Thoracic aorta (tissue), 2 donors: ENCODE measurements at regions not wholly inside any gene's neighbourhood (a gene's known extent, or its start where the extent isn't known, plus 50 kb on each side); places are given as distances from the start of the nearest gene placed in this dataset.

Source experiments
- ATAC-seq: fragments of 150-250 bp; one replicate; pipeline ENCODE4 v1.8.0; 2017; ENCODE audit warnings: low read depth; ENCODE audit not compliant: insufficient number of reproducible peaks, low FRiP score
- DNase-seq: peaks from one replicate; pipeline ENCODE4 v3.0.0-alpha.2; 2020; ENCODE audit warnings: low spot score
- H3K27ac ChIP-seq, 2 donors: fragments of 200-600 bp; sonication (generic); 1 replicate in 1 of 2; 2 replicates in 1 of 2; pipeline ENCODE4 v1.5.1; 2016; ENCODE audit warnings: mild to moderate bottlenecking in 2 of 2, moderate library complexity in 2 of 2
- H3K27me3 ChIP-seq: fragments of 200-600 bp; sonication (generic); replicated peaks from 2 replicates; pipeline ENCODE4 v1.6.0; 2016; ENCODE audit warnings: mild to moderate bottlenecking; ENCODE audit not compliant: insufficient read depth
- H3K36me3 ChIP-seq: fragments of 200-600 bp; sonication (generic); one replicate; pipeline ENCODE4 v1.5.1; 2016
- H3K4me1 ChIP-seq, 2 donors: fragments of 200-600 bp; sonication (generic); 1 replicate in 1 of 2; 2 replicates in 1 of 2; pipeline versions ENCODE4 v1.5.1 to v1.6.0; 2016; ENCODE audit warnings: low read depth in 2 of 2, mild to moderate bottlenecking in 1 of 2; ENCODE audit not compliant: control insufficient read depth in 1 of 2
- H3K4me3 ChIP-seq: fragments of 200-600 bp; sonication (generic); 2 replicates; pipeline ENCODE4 v1.5.1; 2016; ENCODE audit warnings: mild to moderate bottlenecking
- H3K9me3 ChIP-seq: fragments of 200-600 bp; sonication (generic); 2 replicates; pipeline ENCODE4 v1.5.1; 2016
- TF ChIP-seq, protein P1 (sequence below): fragments of 200-600 bp; sonication (generic); IDR thresholded peaks from one replicate; pipeline ENCODE4 v1.5.1; 2019; ENCODE audit warnings: antibody characterized with exemption

- DNase-seq (no peak), ATAC-seq (no peak)
- Histone ChIP-seq H3K27ac (no peak overlapping the region), H3K4me3 (no peak overlapping the region), H3K27me3 (no peaks in the 10 kb centered on the region), H3K9me3 (no peaks in the 10 kb centered on the region), H3K36me3 (no peaks in the 10 kb centered on the region), H3K4me1 (no peaks in the 10 kb centered on the region)
- TF ChIP-seq, protein P1, sequence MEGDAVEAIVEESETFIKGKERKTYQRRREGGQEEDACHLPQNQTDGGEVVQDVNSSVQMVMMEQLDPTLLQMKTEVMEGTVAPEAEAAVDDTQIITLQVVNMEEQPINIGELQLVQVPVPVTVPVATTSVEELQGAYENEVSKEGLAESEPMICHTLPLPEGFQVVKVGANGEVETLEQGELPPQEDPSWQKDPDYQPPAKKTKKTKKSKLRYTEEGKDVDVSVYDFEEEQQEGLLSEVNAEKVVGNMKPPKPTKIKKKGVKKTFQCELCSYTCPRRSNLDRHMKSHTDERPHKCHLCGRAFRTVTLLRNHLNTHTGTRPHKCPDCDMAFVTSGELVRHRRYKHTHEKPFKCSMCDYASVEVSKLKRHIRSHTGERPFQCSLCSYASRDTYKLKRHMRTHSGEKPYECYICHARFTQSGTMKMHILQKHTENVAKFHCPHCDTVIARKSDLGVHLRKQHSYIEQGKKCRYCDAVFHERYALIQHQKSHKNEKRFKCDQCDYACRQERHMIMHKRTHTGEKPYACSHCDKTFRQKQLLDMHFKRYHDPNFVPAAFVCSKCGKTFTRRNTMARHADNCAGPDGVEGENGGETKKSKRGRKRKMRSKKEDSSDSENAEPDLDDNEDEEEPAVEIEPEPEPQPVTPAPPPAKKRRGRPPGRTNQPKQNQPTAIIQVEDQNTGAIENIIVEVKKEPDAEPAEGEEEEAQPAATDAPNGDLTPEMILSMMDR: no peak
Measured at GRCh38 chr13:103273825-103274224, 207.6 kb upstream of the SLC10A2 start.

- Histone ChIP-seq H3K36me3 (no peaks in the 10 kb centered on the region), H3K4me3 (no peak overlapping the region), H3K9me3 (no peaks in the 10 kb centered on the region), H3K4me1 (no peaks in the 10 kb centered on the region), H3K27ac (no peak overlapping the region), H3K27me3 (no peaks in the 10 kb centered on the region)
- no peak for DNase-seq
- TF ChIP-seq, protein P1: no peak
- no peak for ATAC-seq
Measured at GRCh38 chr13:103272770-103273169, 206.6 kb upstream of the SLC10A2 start.

GRCh38 chr13:103263448-103263847, 197.2 kb upstream of the SLC10A2 start:
- Histone ChIP-seq H3K36me3 (no peaks in the 10 kb centered on the region), H3K4me3 (no peak overlapping the region), H3K27me3 (no peaks in the 10 kb centered on the region), H3K27ac (no peak overlapping the region), H3K4me1 (no peaks in the 10 kb centered on the region), H3K9me3 (no peaks in the 10 kb centered on the region)
- DNase-seq (no peak), ATAC-seq (no peak)
- TF ChIP-seq, protein P1: no peak

GRCh38 chr13:103255587-103256301, 189.5 kb upstream of the SLC10A2 start:
- TF ChIP-seq, protein P1: no peak
- H3K27ac ChIP-seq: no peak overlapping the region
- no peaks in the 10 kb centered on the region for H3K27me3 ChIP-seq
- H3K4me1 ChIP-seq: no peaks in the 10 kb centered on the region
- H3K4me3 ChIP-seq: no peak overlapping the region
- ATAC-seq: no peak
- no peak for DNase-seq
- no peaks in the 10 kb centered on the region for H3K36me3 ChIP-seq
- H3K9me3 ChIP-seq: no peaks in the 10 kb centered on the region

GRCh38 chr13:103250071-103250470, 183.9 kb upstream of the SLC10A2 start:
- H3K36me3 ChIP-seq: no peaks in the 10 kb centered on the region
- TF ChIP-seq, protein P1: no peak
- no peak overlapping the region for H3K4me3 ChIP-seq
- H3K4me1 ChIP-seq: no peaks in the 10 kb centered on the region
- no peaks in the 10 kb centered on the region for H3K9me3 ChIP-seq
- no peak overlapping the region for H3K27ac ChIP-seq
- DNase-seq (no peak), ATAC-seq (no peak)
- no peaks in the 10 kb centered on the region for H3K27me3 ChIP-seq
